Fibroblast of lung (primary cell): ENCODE measurements at regions not wholly inside any gene's neighbourhood (a gene's known extent, or its start where the extent isn't known, plus 50 kb on each side); places are given as distances from the start of the nearest gene placed in this dataset.

Experiments
- DNase-seq, 2 donors: peaks; one replicate each; pipeline versions ENCODE4 v3.0.0 to v3.0.0-alpha.2; 2010; ENCODE audit warnings: low read depth in 2 of 2
- H2AFZ ChIP-seq: 2 replicates; pipeline ENCODE4 v1.5.1; 2012; ENCODE audit warnings: low read length, control low read depth, inconsistent platforms
- H3K27ac ChIP-seq: 2 replicates; pipeline ENCODE4 v1.5.1; 2011; ENCODE audit warnings: low read length, control low read depth; ENCODE audit not compliant: insufficient read depth
- H3K27me3 ChIP-seq: 2 replicates; pipeline ENCODE4 v1.5.1; 2011; ENCODE audit warnings: mild to moderate bottlenecking, low read length; ENCODE audit not compliant: control insufficient read depth, insufficient read depth
- H3K36me3 ChIP-seq: 2 replicates; pipeline ENCODE4 v1.5.1; 2011; ENCODE audit warnings: low read length; ENCODE audit not compliant: control insufficient read depth, insufficient read depth
- H3K4me1 ChIP-seq: 2 replicates; pipeline ENCODE4 v1.5.1; 2011; ENCODE audit warnings: low read length; ENCODE audit not compliant: control insufficient read depth, insufficient read depth; ENCODE audit errors: extremely low read depth
- H3K4me2 ChIP-seq: 2 replicates; pipeline ENCODE4 v1.5.1; 2011; ENCODE audit warnings: low read length, control low read depth; ENCODE audit not compliant: insufficient read depth; ENCODE audit errors: extremely low read depth
- H3K4me3 ChIP-seq, 4 experiments: fragments of 200-600 bp in 1 of 4; sonication (generic) in 1 of 4; replicated peaks in 1 of 4; 2 replicates each; pipeline ENCODE4 v1.5.1; 2011 to 2016; ENCODE audit warnings: low read length in 4 of 4, low read depth in 3 of 4, mild to moderate bottlenecking in 3 of 4, control low read depth in 2 of 4, inconsistent platforms in 1 of 4, mixed read lengths in 1 of 4; ENCODE audit not compliant: insufficient read depth in 1 of 4; ENCODE audit errors: control extremely low read depth in 1 of 4
- H3K79me2 ChIP-seq: 2 replicates; pipeline ENCODE4 v1.5.1; 2012; ENCODE audit warnings: mild to moderate bottlenecking, low read length, inconsistent platforms; ENCODE audit not compliant: control insufficient read depth, insufficient read depth
- H3K9ac ChIP-seq: 2 replicates; pipeline ENCODE4 v1.5.1; 2011; ENCODE audit warnings: mild to moderate bottlenecking, low read length, control low read depth; ENCODE audit not compliant: insufficient read depth
- H3K9me3 ChIP-seq: 2 replicates; pipeline ENCODE4 v1.5.1; 2012; ENCODE audit warnings: low read depth, low read length; ENCODE audit not compliant: control insufficient read depth, insufficient read depth
- H4K20me1 ChIP-seq: 2 replicates; pipeline ENCODE4 v1.5.1; 2011; ENCODE audit warnings: low read length; ENCODE audit not compliant: control insufficient read depth, insufficient read depth; ENCODE audit errors: extremely low read depth
- EZH2 ChIP-seq: IDR thresholded peaks from 2 replicates; pipeline ENCODE4 v1.5.1; 2012; ENCODE audit warnings: low read length, control low read depth, mild to moderate bottlenecking; ENCODE audit errors: missing control alignments
- TF ChIP-seq, protein P1 (sequence below), 2 donors: IDR thresholded peaks in 1 of 2; conservative IDR thresholded peaks in 1 of 2; 1 replicate in 1 of 2; 2 replicates in 1 of 2; pipeline ENCODE4 v1.5.1; 2011 to 2012; ENCODE audit warnings: low read length in 2 of 2, control low read depth in 1 of 2, inconsistent platforms in 1 of 2, low read depth in 1 of 2, mild to moderate bottlenecking in 1 of 2

DNA sequence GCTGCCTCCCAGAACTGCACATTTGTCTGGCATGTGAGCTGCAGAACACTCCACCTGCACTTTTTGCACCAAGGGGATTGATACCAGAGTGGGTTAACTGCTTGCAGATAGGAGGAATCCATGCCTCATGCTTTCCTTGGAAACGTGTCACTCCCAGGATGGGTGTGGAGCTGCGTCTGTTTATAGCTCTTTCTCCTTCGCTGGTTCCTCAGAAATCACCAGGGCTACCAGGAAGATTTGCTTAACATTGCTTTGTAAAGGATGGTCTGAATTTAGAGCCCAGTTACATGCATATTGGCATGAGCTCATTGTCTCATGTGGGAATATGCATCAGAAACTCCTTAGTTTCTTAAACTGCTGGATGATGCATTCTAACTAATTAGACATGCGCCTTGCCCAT is 234.6 kb downstream of the GADD45G start:
- Histone ChIP-seq H3K27ac (no peak overlapping the region), H3K4me3 (no peak overlapping the region), H3K9me3 (no peaks in the 10 kb centered on the region), H3K36me3 (no peaks in the 10 kb centered on the region), H3K9ac (no peak overlapping the region), H4K20me1 (no peaks in the 10 kb centered on the region), H3K4me2 (no peak overlapping the region), H3K79me2 (no peaks in the 10 kb centered on the region), H3K27me3 (no peaks in the 10 kb centered on the region), H2AFZ (no peak overlapping the region), H3K4me1 (no peaks in the 10 kb centered on the region)
- no peak for DNase-seq
- TF ChIP-seq EZH2 = no peak
- TF ChIP-seq, protein P1, sequence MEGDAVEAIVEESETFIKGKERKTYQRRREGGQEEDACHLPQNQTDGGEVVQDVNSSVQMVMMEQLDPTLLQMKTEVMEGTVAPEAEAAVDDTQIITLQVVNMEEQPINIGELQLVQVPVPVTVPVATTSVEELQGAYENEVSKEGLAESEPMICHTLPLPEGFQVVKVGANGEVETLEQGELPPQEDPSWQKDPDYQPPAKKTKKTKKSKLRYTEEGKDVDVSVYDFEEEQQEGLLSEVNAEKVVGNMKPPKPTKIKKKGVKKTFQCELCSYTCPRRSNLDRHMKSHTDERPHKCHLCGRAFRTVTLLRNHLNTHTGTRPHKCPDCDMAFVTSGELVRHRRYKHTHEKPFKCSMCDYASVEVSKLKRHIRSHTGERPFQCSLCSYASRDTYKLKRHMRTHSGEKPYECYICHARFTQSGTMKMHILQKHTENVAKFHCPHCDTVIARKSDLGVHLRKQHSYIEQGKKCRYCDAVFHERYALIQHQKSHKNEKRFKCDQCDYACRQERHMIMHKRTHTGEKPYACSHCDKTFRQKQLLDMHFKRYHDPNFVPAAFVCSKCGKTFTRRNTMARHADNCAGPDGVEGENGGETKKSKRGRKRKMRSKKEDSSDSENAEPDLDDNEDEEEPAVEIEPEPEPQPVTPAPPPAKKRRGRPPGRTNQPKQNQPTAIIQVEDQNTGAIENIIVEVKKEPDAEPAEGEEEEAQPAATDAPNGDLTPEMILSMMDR (conservative IDR thresholded peaks at IDR 0.05 in 1 of 2, IDR thresholded peaks at IDR 0.05 in 1 of 2; ENCODE audit: low read depth in 1 of 2, low read length in 2 of 2) = no peak

DNA sequence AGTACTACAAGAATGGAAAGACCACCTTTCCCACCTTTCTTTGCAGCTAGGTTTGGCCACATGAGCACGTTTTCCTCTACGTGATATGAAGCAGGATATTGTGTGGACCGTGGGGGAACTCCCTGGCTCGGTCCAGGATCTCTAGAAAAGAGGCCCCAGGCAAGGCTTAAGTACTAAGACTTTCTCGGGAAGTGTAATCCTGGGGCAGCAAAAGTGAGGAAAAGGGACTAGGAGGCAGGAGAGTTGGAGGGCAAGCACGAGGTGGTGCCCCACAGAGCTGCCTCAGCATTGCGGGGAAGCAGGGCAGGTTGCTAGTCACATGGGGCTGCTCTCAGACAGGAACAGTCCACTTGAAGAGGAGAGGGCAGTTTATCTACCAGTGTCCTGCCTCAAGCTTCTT is 235.1 kb downstream of the GADD45G start:
- TF ChIP-seq, protein P1 (conservative IDR thresholded peaks at IDR 0.05 in 1 of 2, IDR thresholded peaks at IDR 0.05 in 1 of 2; ENCODE audit: low read depth in 1 of 2, low read length in 2 of 2) = no peak
- TF ChIP-seq EZH2 = no peak

DNA sequence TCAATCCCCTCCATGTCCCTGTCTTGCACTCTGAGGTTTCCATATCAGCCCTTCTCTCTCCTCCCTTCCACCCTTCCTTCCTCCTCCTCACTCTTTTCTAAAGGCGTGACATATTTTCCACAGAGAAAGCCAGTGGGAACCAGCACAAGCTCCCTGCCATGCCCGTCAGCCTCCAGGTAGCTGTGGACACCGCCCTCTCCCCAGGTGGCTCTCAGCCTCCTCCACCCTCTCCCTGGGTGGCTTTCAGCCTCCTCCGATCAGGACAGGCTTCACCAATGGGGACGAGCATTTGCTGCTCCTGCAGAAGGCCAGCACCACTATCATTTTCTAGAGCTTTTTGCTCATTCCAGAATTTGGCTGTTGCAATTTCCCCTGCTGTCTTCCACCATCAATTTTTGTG is 236.6 kb downstream of the GADD45G start:
- H3K9me3 ChIP-seq = no peaks in the 10 kb centered on the region
- DNase-seq = no peak
- H4K20me1 ChIP-seq = no peaks in the 10 kb centered on the region
- no peak overlapping the region for H2AFZ ChIP-seq
- H3K79me2 ChIP-seq = no peaks in the 10 kb centered on the region
- H3K27me3 ChIP-seq = no peaks in the 10 kb centered on the region
- H3K4me2 ChIP-seq = no peak overlapping the region
- no peak overlapping the region for H3K9ac ChIP-seq
- H3K4me1 ChIP-seq = no peaks in the 10 kb centered on the region
- no peak overlapping the region for H3K4me3 ChIP-seq
- H3K36me3 ChIP-seq = no peaks in the 10 kb centered on the region
- TF ChIP-seq EZH2 = no peak
- TF ChIP-seq, protein P1 (conservative IDR thresholded peaks at IDR 0.05 in 1 of 2, IDR thresholded peaks at IDR 0.05 in 1 of 2; ENCODE audit: low read depth in 1 of 2, low read length in 2 of 2) = no peak
- no peak overlapping the region for H3K27ac ChIP-seq

More for the DNA sequence above, 235.1 kb downstream of the GADD45G start:
- no peak for DNase-seq
- H3K9me3 ChIP-seq = no peaks in the 10 kb centered on the region
- H3K36me3 ChIP-seq = no peaks in the 10 kb centered on the region
- no peaks in the 10 kb centered on the region for H4K20me1 ChIP-seq
- no peak overlapping the region for H3K27ac ChIP-seq
- no peaks in the 10 kb centered on the region for H3K4me1 ChIP-seq
- no peak overlapping the region for H3K4me2 ChIP-seq
- no peak overlapping the region for H3K9ac ChIP-seq
- no peak overlapping the region for H3K4me3 ChIP-seq
- no peaks in the 10 kb centered on the region for H3K27me3 ChIP-seq
- no peaks in the 10 kb centered on the region for H3K79me2 ChIP-seq
- no peak overlapping the region for H2AFZ ChIP-seq
